ENCODE measurements at regions not wholly inside any gene's neighbourhood (a gene's known extent, or its start where the extent isn't known, plus 50 kb on each side); places are given as distances from the start of the nearest gene placed in this dataset.
"Not testable (repeated sequence)": the region's sequence is repeated elsewhere in the genome, so short reads cannot be mapped to it uniquely, and the experiment has no call there.

- H3K9me3 ChIP-seq (ENCODE audit: control insufficient read depth, low read length), result no peaks in the 10 kb centered on the region
- no CpG with 5 or more reads among the region's 2 CpGs for WGBS, 2 experiments (ENCODE audit: insufficient coverage in 2 of 2)
- H3K4me1 ChIP-seq (ENCODE audit: control insufficient read depth, insufficient read depth, low read length, poor library complexity, severe bottlenecking), result no peaks in the 10 kb centered on the region
- H3K4me3 ChIP-seq (ENCODE audit: extremely low read depth, insufficient read depth, low read length, poor library complexity, severe bottlenecking), result no peak overlapping the region
- no peaks in the 10 kb centered on the region for H3K36me3 ChIP-seq (ENCODE audit: control insufficient read depth, insufficient read depth, low read length)
- no peak overlapping the region for H3K27ac ChIP-seq (ENCODE audit: low read depth, low read length, severe bottlenecking)
Observed at GRCh38 chr4:106527316-106527715, 158.7 kb upstream of the GIMD1 start.

GRCh38 chr4:106525425-106525824, 156.8 kb upstream of the GIMD1 start:
- 94 to 97% methylated on average over 21 to 24 of the region's 27 CpGs for WGBS, 2 experiments (ENCODE audit: insufficient coverage in 2 of 2)
- H3K4me3 ChIP-seq (ENCODE audit: extremely low read depth, insufficient read depth, low read length, poor library complexity, severe bottlenecking); H3K4me1 ChIP-seq (ENCODE audit: control insufficient read depth, insufficient read depth, low read length, poor library complexity, severe bottlenecking); H3K9me3 ChIP-seq (ENCODE audit: control insufficient read depth, low read length); H3K27ac ChIP-seq (ENCODE audit: low read depth, low read length, severe bottlenecking); H3K36me3 ChIP-seq (ENCODE audit: control insufficient read depth, insufficient read depth, low read length): not testable (repeated sequence)

GRCh38 chr4:106524772-106525171, 156.2 kb upstream of the GIMD1 start:
- not testable (repeated sequence) for H3K27ac ChIP-seq (ENCODE audit: low read depth, low read length, severe bottlenecking); H3K4me1 ChIP-seq (ENCODE audit: control insufficient read depth, insufficient read depth, low read length, poor library complexity, severe bottlenecking); H3K4me3 ChIP-seq (ENCODE audit: extremely low read depth, insufficient read depth, low read length, poor library complexity, severe bottlenecking); H3K36me3 ChIP-seq (ENCODE audit: control insufficient read depth, insufficient read depth, low read length); H3K9me3 ChIP-seq (ENCODE audit: control insufficient read depth, low read length)
- 84 to 94% methylated on average over 3 to 5 of the region's 8 CpGs for WGBS, 2 experiments (ENCODE audit: insufficient coverage in 2 of 2)

GRCh38 chr4:106522839-106523238, 154.3 kb upstream of the GIMD1 start:
- 83 to 85% methylated on average over 2 to 8 of the region's 8 CpGs for WGBS, 2 experiments (ENCODE audit: insufficient coverage in 2 of 2)
- H3K4me1 ChIP-seq (ENCODE audit: control insufficient read depth, insufficient read depth, low read length, poor library complexity, severe bottlenecking), result no peaks in the 10 kb centered on the region
- H3K9me3 ChIP-seq (ENCODE audit: control insufficient read depth, low read length), result no peaks in the 10 kb centered on the region
- no peak overlapping the region for H3K4me3 ChIP-seq (ENCODE audit: extremely low read depth, insufficient read depth, low read length, poor library complexity, severe bottlenecking)
- H3K36me3 ChIP-seq (ENCODE audit: control insufficient read depth, insufficient read depth, low read length), result no peaks in the 10 kb centered on the region
- H3K27ac ChIP-seq (ENCODE audit: low read depth, low read length, severe bottlenecking), result no peak overlapping the region

- no peak overlapping the region for H3K4me3 ChIP-seq (ENCODE audit: extremely low read depth, insufficient read depth, low read length, poor library complexity, severe bottlenecking)
- no CpG with 5 or more reads among the region's 2 CpGs for WGBS, 2 experiments (ENCODE audit: insufficient coverage in 2 of 2)
- no peaks in the 10 kb centered on the region for H3K36me3 ChIP-seq (ENCODE audit: control insufficient read depth, insufficient read depth, low read length)
- H3K4me1 ChIP-seq (ENCODE audit: control insufficient read depth, insufficient read depth, low read length, poor library complexity, severe bottlenecking), result no peaks in the 10 kb centered on the region
- no peaks in the 10 kb centered on the region for H3K9me3 ChIP-seq (ENCODE audit: control insufficient read depth, low read length)
- H3K27ac ChIP-seq (ENCODE audit: low read depth, low read length, severe bottlenecking), result no peak overlapping the region
Observed at GRCh38 chr4:106512706-106513105, 144.1 kb upstream of the GIMD1 start.

GRCh38 chr4:106507440-106507839, 138.9 kb upstream of the GIMD1 start:
- Histone ChIP-seq H3K27ac (ENCODE audit: low read depth, low read length, severe bottlenecking) (no peak overlapping the region), H3K4me3 (ENCODE audit: extremely low read depth, insufficient read depth, low read length, poor library complexity, severe bottlenecking) (no peak overlapping the region), H3K9me3 (ENCODE audit: control insufficient read depth, low read length) (no peaks in the 10 kb centered on the region), H3K4me1 (ENCODE audit: control insufficient read depth, insufficient read depth, low read length, poor library complexity, severe bottlenecking) (no peaks in the 10 kb centered on the region), H3K36me3 (ENCODE audit: control insufficient read depth, insufficient read depth, low read length) (no peaks in the 10 kb centered on the region)
- WGBS, 2 experiments (ENCODE audit: insufficient coverage in 2 of 2), result 88 to 100% methylated on average over 1 to 3 of the region's 3 CpGs

GRCh38 chr4:106503116-106504050, 134.8 kb upstream of the GIMD1 start:
- H3K4me3 ChIP-seq (ENCODE audit: extremely low read depth, insufficient read depth, low read length, poor library complexity, severe bottlenecking), result no peak overlapping the region
- no peaks in the 10 kb centered on the region for H3K4me1 ChIP-seq (ENCODE audit: control insufficient read depth, insufficient read depth, low read length, poor library complexity, severe bottlenecking)
- 81 to 94% methylated on average over 2 of the region's 3 CpGs for WGBS, 2 experiments (ENCODE audit: insufficient coverage in 2 of 2)
- no peaks in the 10 kb centered on the region for H3K36me3 ChIP-seq (ENCODE audit: control insufficient read depth, insufficient read depth, low read length)
- H3K9me3 ChIP-seq (ENCODE audit: control insufficient read depth, low read length), result no peaks in the 10 kb centered on the region
- no peak overlapping the region for H3K27ac ChIP-seq (ENCODE audit: low read depth, low read length, severe bottlenecking)

- Histone ChIP-seq H3K4me3 (ENCODE audit: extremely low read depth, insufficient read depth, low read length, poor library complexity, severe bottlenecking) (no peak overlapping the region), H3K27ac (ENCODE audit: low read depth, low read length, severe bottlenecking) (no peak overlapping the region), H3K36me3 (ENCODE audit: control insufficient read depth, insufficient read depth, low read length) (no peaks in the 10 kb centered on the region), H3K4me1 (ENCODE audit: control insufficient read depth, insufficient read depth, low read length, poor library complexity, severe bottlenecking) (no peaks in the 10 kb centered on the region), H3K9me3 (ENCODE audit: control insufficient read depth, low read length) (no peaks in the 10 kb centered on the region)
- WGBS, 2 experiments (ENCODE audit: insufficient coverage in 2 of 2), result 28 to 30% methylated on average over 7 to 11 of the region's 11 CpGs
Observed at GRCh38 chr4:106502106-106502699, 133.6 kb upstream of the GIMD1 start.

GRCh38 chr4:106497271-106497670, 128.7 kb upstream of the GIMD1 start:
- H3K36me3 ChIP-seq (ENCODE audit: control insufficient read depth, insufficient read depth, low read length), result no peaks in the 10 kb centered on the region
- no peaks in the 10 kb centered on the region for H3K9me3 ChIP-seq (ENCODE audit: control insufficient read depth, low read length)
- no peak overlapping the region for H3K4me3 ChIP-seq (ENCODE audit: extremely low read depth, insufficient read depth, low read length, poor library complexity, severe bottlenecking)
- WGBS, 2 experiments (ENCODE audit: insufficient coverage in 2 of 2), result 60% methylated on average over 1 of the region's 3 CpGs; no CpG with 5 or more reads in 1 of the 2 experiments
- H3K27ac ChIP-seq (ENCODE audit: low read depth, low read length, severe bottlenecking), result no peak overlapping the region
- H3K4me1 ChIP-seq (ENCODE audit: control insufficient read depth, insufficient read depth, low read length, poor library complexity, severe bottlenecking), result no peaks in the 10 kb centered on the region

- H3K27ac ChIP-seq (ENCODE audit: low read depth, low read length, severe bottlenecking), result no peak overlapping the region
- no peaks in the 10 kb centered on the region for H3K9me3 ChIP-seq (ENCODE audit: control insufficient read depth, low read length)
- H3K4me1 ChIP-seq (ENCODE audit: control insufficient read depth, insufficient read depth, low read length, poor library complexity, severe bottlenecking), result no peaks in the 10 kb centered on the region
- no peaks in the 10 kb centered on the region for H3K36me3 ChIP-seq (ENCODE audit: control insufficient read depth, insufficient read depth, low read length)
- no peak overlapping the region for H3K4me3 ChIP-seq (ENCODE audit: extremely low read depth, insufficient read depth, low read length, poor library complexity, severe bottlenecking)
Observed at GRCh38 chr4:106496061-106496460, 127.5 kb upstream of the GIMD1 start.

GRCh38 chr4:106495476-106495875, 126.9 kb upstream of the GIMD1 start:
- Histone ChIP-seq H3K36me3 (ENCODE audit: control insufficient read depth, insufficient read depth, low read length) (no peaks in the 10 kb centered on the region), H3K27ac (ENCODE audit: low read depth, low read length, severe bottlenecking) (no peak overlapping the region), H3K9me3 (ENCODE audit: control insufficient read depth, low read length) (no peaks in the 10 kb centered on the region), H3K4me1 (ENCODE audit: control insufficient read depth, insufficient read depth, low read length, poor library complexity, severe bottlenecking) (no peaks in the 10 kb centered on the region), H3K4me3 (ENCODE audit: extremely low read depth, insufficient read depth, low read length, poor library complexity, severe bottlenecking) (no peak overlapping the region)
- 95 to 96% methylated on average over 5 of the region's 5 CpGs for WGBS, 2 experiments (ENCODE audit: insufficient coverage in 2 of 2)

All from mesodermal cell (in vitro differentiated cells).